ENCODE measurements at regions not wholly inside any gene's neighbourhood (a gene's known extent, or its start where the extent isn't known, plus 50 kb on each side); places are given as distances from the start of the nearest gene placed in this dataset.

GRCh38 chr16:88288303-88288702 is 94.5 kb upstream of the ZNF469 start:
- TF ChIP-seq CTCF (IDR thresholded peaks at IDR 0.05; ENCODE audit: poor library complexity) = no peak
- no peak for TF ChIP-seq EZH2 (IDR thresholded peaks at IDR 0.05; ENCODE audit: borderline replicate concordance)
- TF ChIP-seq EZH2phosphoT487 (IDR thresholded peaks at IDR 0.05; ENCODE audit: low read depth, severe bottlenecking, unreplicated experiment) = no peak

Measured in hepatocyte (in vitro differentiated cells).